Stimulated activated CD8-positive, alpha-beta memory T cell treated with anti-CD3 and anti-CD28 coated beads, Interleukin-4, amount 100 ng/mL, for 4 hours (primary cell): ENCODE measurements at regions not wholly inside any gene's neighbourhood (a gene's known extent, or its start where the extent isn't known, plus 50 kb on each side); places are given as distances from the start of the nearest gene placed in this dataset.
A peak's percentile ranks its signal among the peaks of the same experiment; 100 is the strongest.
"Not testable (repeated sequence)": the region's sequence is repeated elsewhere in the genome, so short reads cannot be mapped to it uniquely, and the experiment has no call there.

ENCODE experiments used
- DNase-seq, 2 donors: peaks; one replicate each; pipeline ENCODE4 v3.0.0-alpha.2; 2020; ENCODE audit warnings: low read depth in 2 of 2, low spot score in 1 of 2

- DNase-seq = not testable (repeated sequence)
These were observed 66.2 kb upstream of the PAPPA2 start for GRCh38 chr1:176396604-176397395.

GRCh38 chr1:176391621-176392020 is 71.4 kb upstream of the PAPPA2 start:
- DNase-seq = no peak

GRCh38 chr1:176384841-176385240 is 78.1 kb upstream of the PAPPA2 start:
- no peak for DNase-seq

GRCh38 chr1:176382163-176382562 is 80.8 kb upstream of the PAPPA2 start:
- DNase-seq = no peak

- DNase-seq = no peak
These were observed 83.2 kb upstream of the PAPPA2 start for GRCh38 chr1:176379626-176380339.

- peak in 1 of 2 donors; percentile 7 for DNase-seq
These were observed 87.9 kb upstream of the PAPPA2 start for GRCh38 chr1:176374967-176375569.

GRCh38 chr1:176364236-176364905 is 98.6 kb upstream of the PAPPA2 start:
- DNase-seq = no peak

GRCh38 chr1:176349135-176349715 is 113.8 kb upstream of the PAPPA2 start:
- not testable (repeated sequence) for DNase-seq

- no peak for DNase-seq
These were observed 121.3 kb upstream of the PAPPA2 start for GRCh38 chr1:176341656-176342055.

GRCh38 chr1:176338877-176339276 is 124.1 kb upstream of the PAPPA2 start:
- DNase-seq = no peak

- DNase-seq = no peak
These were observed 123.7 kb upstream of the COP1 start for GRCh38 chr1:176330782-176331181.

GRCh38 chr1:176325664-176326063 is 118.6 kb upstream of the COP1 start:
- DNase-seq = no peak

GRCh38 chr1:176323472-176323871 is 116.4 kb upstream of the COP1 start:
- DNase-seq = no peak

- DNase-seq = no peak
These were observed 108.6 kb upstream of the COP1 start for GRCh38 chr1:176315519-176316220.

GRCh38 chr1:176296602-176297001 is 89.5 kb upstream of the COP1 start:
- DNase-seq = not testable (repeated sequence)

- no peak for DNase-seq
These were observed 78.9 kb upstream of the COP1 start for GRCh38 chr1:176285996-176286395.

GRCh38 chr1:176271572-176271971 is 64.5 kb upstream of the COP1 start:
- no peak for DNase-seq
